Panc1 (cell line): ENCODE measurements at regions not wholly inside any gene's neighbourhood (a gene's known extent, or its start where the extent isn't known, plus 50 kb on each side); places are given as distances from the start of the nearest gene placed in this dataset.

Experiments
- ATAC-seq: fragments of 200-7000 bp; cut with Tn5 transposase; 2 replicates; pipeline ENCODE4 v1.9.1; 2020; ENCODE audit warnings: mild to moderate bottlenecking, moderate library complexity
- BruUV-seq: library from RNA; stranded (reverse); fragments of 400-500 nt; replicated peaks from 2 replicates; lab custom pipeline; 2021; lab: Mats Ljungman, UMichigan
- CTCF ChIA-PET: fragments of 300-600 bp; sonication (Branson Sonifier 250); formaldehyde crosslinking; loops from one replicate; lab custom pipeline; 2022; ENCODE audit warnings: antibody characterized with exemption; lab: Charles Lee
- POLR2A ChIA-PET: fragments of 300-600 bp; sonication (Branson Sonifier 250); formaldehyde crosslinking; loops from one replicate; lab custom pipeline; 2022; ENCODE audit warnings: antibody characterized with exemption; lab: Charles Lee
- DNase-seq: peaks from one replicate; pipeline ENCODE4 v3.0.0-alpha.2; 2010; ENCODE audit warnings: low read depth, low spot score
- H3K27ac ChIP-seq: 2 replicates; pipeline ENCODE4 v1.5.1; 2011; ENCODE audit warnings: mild to moderate bottlenecking, low read length, inconsistent platforms
- H3K27me3 ChIP-seq: fragments of 200-500 bp; sonication (Bioruptor generic); 2 replicates; pipeline ENCODE4 v1.6.0; 2014; ENCODE audit warnings: low read length, inconsistent platforms; ENCODE audit not compliant: control insufficient read depth, insufficient read depth
- H3K36me3 ChIP-seq: fragments of 200-500 bp; sonication (Bioruptor generic); 2 replicates; pipeline ENCODE4 v1.5.1; 2014; ENCODE audit warnings: inconsistent platforms, mild to moderate bottlenecking, low read length, moderate library complexity; ENCODE audit not compliant: control insufficient read depth, insufficient read depth
- H3K4me1 ChIP-seq: 2 replicates; pipeline ENCODE4 v1.5.1; 2011; ENCODE audit warnings: inconsistent platforms, mild to moderate bottlenecking, low read length, moderate library complexity; ENCODE audit not compliant: control insufficient read depth, insufficient read depth
- H3K4me3 ChIP-seq, 2 experiments: 2 replicates each; pipeline ENCODE4 v1.5.1; 2011 to 2012; ENCODE audit warnings: low read depth in 2 of 2, low read length in 2 of 2, mild to moderate bottlenecking in 2 of 2, inconsistent platforms in 1 of 2, moderate library complexity in 1 of 2
- H3K9me3 ChIP-seq: fragments of 200-500 bp; sonication (Bioruptor generic); 2 replicates; pipeline ENCODE4 v1.5.1; 2014; ENCODE audit warnings: low read depth, mild to moderate bottlenecking, inconsistent platforms, low read length, moderate library complexity; ENCODE audit not compliant: control insufficient read depth, insufficient read depth
- POLR2AphosphoS5 ChIP-seq: IDR thresholded peaks from 2 replicates; pipeline ENCODE4 v1.6.1; 2012; ENCODE audit warnings: mild to moderate bottlenecking, low read depth, low read length, moderate library complexity
- SIN3A ChIP-seq: IDR thresholded peaks from 2 replicates; pipeline ENCODE4 v1.6.1; 2012; ENCODE audit warnings: low read depth, mild to moderate bottlenecking, low read length, moderate library complexity, borderline replicate concordance; ENCODE audit not compliant: insufficient read depth
- TCF7L2 ChIP-seq: IDR thresholded peaks from 2 replicates; pipeline ENCODE4 v1.6.1; 2011; ENCODE audit warnings: mild to moderate bottlenecking, low read depth, low read length, inconsistent platforms
- in situ Hi-C: cut with HindIII; loops from 2 replicates; pipeline ENCODE4 v1.10.0; 2016; ENCODE audit warnings: low sequenced_read_pairs, low pct_unique_long_range_greater_than_20kb
- intact Hi-C: fragments of 100-400 bp; cut with micrococcal nuclease; formaldehyde crosslinking; loops from one replicate; pipeline ENCODE4 v1.10.0; 2022; ENCODE audit not compliant: unreplicated experiment
- TF ChIP-seq, protein P1 (sequence below), 2 experiments: IDR thresholded peaks; 2 replicates each; pipeline ENCODE4 v1.6.1; 2011 to 2012; ENCODE audit warnings: low read depth in 2 of 2, control low read depth in 1 of 2, low read length in 1 of 2, mild to moderate bottlenecking in 1 of 2, moderate library complexity in 1 of 2; ENCODE audit not compliant: insufficient read depth in 1 of 2
- TF ChIP-seq, protein P2 (sequence below): fragments of 450-650 bp; IDR thresholded peaks from 2 replicates; pipeline ENCODE4 v1.5.1; 2017; ENCODE audit warnings: mild to moderate bottlenecking

DNA sequence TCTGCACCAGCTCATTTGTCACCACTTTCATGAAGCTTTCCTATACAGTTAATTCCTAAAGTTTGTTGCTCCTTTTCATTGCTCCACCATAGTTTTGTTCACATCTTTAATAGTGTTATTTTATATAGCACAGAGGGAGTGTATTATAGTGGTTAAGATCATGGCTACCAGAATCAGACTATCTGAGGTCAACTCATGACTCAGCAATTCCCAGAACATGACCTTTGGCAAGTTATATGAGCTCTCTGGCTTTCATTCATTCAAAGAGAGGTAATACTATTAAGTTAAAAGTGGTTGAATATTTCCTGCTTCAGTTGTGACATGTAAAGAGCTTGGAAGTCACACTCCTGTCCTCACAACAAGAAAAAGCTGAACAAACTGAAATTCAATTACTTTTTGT is 1073.5 kb downstream of the NAALADL2 start:
- Histone ChIP-seq H3K9me3 (0 out of 2 replicates have a peak, but pooled peaks cover 5% of the 10 kb centered on the region), H3K4me1 (no peaks in the 10 kb centered on the region), H3K27me3 (no peaks in the 10 kb centered on the region), H3K27ac (no peak overlapping the region), H3K4me3 (no peak overlapping the region), H3K36me3 (no peaks in the 10 kb centered on the region)
- CTCF ChIA-PET, result no interaction called here
- in situ Hi-C loops (no loop called here), intact Hi-C loops (no loop called here)
- POLR2A ChIA-PET, result no interaction called here
- ATAC-seq (no peak), DNase-seq (no peak)
- TF ChIP-seq, protein P1, sequence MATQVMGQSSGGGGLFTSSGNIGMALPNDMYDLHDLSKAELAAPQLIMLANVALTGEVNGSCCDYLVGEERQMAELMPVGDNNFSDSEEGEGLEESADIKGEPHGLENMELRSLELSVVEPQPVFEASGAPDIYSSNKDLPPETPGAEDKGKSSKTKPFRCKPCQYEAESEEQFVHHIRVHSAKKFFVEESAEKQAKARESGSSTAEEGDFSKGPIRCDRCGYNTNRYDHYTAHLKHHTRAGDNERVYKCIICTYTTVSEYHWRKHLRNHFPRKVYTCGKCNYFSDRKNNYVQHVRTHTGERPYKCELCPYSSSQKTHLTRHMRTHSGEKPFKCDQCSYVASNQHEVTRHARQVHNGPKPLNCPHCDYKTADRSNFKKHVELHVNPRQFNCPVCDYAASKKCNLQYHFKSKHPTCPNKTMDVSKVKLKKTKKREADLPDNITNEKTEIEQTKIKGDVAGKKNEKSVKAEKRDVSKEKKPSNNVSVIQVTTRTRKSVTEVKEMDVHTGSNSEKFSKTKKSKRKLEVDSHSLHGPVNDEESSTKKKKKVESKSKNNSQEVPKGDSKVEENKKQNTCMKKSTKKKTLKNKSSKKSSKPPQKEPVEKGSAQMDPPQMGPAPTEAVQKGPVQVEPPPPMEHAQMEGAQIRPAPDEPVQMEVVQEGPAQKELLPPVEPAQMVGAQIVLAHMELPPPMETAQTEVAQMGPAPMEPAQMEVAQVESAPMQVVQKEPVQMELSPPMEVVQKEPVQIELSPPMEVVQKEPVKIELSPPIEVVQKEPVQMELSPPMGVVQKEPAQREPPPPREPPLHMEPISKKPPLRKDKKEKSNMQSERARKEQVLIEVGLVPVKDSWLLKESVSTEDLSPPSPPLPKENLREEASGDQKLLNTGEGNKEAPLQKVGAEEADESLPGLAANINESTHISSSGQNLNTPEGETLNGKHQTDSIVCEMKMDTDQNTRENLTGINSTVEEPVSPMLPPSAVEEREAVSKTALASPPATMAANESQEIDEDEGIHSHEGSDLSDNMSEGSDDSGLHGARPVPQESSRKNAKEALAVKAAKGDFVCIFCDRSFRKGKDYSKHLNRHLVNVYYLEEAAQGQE (IDR thresholded peaks at IDR 0.05; ENCODE audit: insufficient read depth in 1 of 2, low read depth in 2 of 2, low read length in 1 of 2), result no peak
- TF ChIP-seq, protein P2, sequence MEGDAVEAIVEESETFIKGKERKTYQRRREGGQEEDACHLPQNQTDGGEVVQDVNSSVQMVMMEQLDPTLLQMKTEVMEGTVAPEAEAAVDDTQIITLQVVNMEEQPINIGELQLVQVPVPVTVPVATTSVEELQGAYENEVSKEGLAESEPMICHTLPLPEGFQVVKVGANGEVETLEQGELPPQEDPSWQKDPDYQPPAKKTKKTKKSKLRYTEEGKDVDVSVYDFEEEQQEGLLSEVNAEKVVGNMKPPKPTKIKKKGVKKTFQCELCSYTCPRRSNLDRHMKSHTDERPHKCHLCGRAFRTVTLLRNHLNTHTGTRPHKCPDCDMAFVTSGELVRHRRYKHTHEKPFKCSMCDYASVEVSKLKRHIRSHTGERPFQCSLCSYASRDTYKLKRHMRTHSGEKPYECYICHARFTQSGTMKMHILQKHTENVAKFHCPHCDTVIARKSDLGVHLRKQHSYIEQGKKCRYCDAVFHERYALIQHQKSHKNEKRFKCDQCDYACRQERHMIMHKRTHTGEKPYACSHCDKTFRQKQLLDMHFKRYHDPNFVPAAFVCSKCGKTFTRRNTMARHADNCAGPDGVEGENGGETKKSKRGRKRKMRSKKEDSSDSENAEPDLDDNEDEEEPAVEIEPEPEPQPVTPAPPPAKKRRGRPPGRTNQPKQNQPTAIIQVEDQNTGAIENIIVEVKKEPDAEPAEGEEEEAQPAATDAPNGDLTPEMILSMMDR, result no peak
- TF ChIP-seq SIN3A (no peak), POLR2AphosphoS5 (no peak), TCF7L2 (no peak)
- BruUV-seq, result no TSS peak

DNA sequence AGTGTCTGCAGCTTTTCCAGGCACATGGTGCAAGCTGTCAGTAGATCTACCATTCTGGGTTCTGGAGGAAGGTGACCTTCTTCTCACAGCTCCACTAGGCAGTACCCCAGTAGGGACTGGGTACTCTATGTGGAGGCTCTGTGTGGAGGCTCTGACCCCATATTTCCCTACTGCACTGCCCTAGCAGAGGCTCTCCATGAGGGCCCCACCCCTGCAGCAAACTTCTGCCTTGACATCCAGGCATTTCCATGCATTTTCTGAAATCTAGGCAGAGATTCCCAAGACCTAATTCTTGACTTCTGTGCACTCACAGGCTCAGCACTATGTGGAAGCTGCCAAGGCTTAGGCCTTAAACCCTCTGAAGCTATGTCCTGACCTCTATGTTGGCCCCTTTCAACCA is 1060.0 kb downstream of the NAALADL2 start:
- H3K27me3 ChIP-seq, result no peaks in the 10 kb centered on the region
- H3K27ac ChIP-seq, result no peak overlapping the region
- POLR2A ChIA-PET, result no interaction called here
- no peaks in the 10 kb centered on the region for H3K4me1 ChIP-seq
- TF ChIP-seq SIN3A (no peak), TCF7L2 (no peak), POLR2AphosphoS5 (no peak)
- TF ChIP-seq, protein P1 (IDR thresholded peaks at IDR 0.05; ENCODE audit: insufficient read depth in 1 of 2, low read depth in 2 of 2, low read length in 1 of 2), result no peak
- TF ChIP-seq, protein P2, result no peak
- BruUV-seq, result no TSS peak
- DNase-seq, result no peak
- intact Hi-C loops, result no loop called here
- in situ Hi-C loops, result no loop called here
- H3K4me3 ChIP-seq, result no peak overlapping the region
- H3K9me3 ChIP-seq, result no peaks in the 10 kb centered on the region; the same call in 1 of the 2 replicates
- no peaks in the 10 kb centered on the region for H3K36me3 ChIP-seq
- ATAC-seq, result no peak
- CTCF ChIA-PET, result no interaction called here
